D341Med (cell line): ENCODE measurements at regions not wholly inside any gene's neighbourhood (a gene's known extent, or its start where the extent isn't known, plus 50 kb on each side); places are given as distances from the start of the nearest gene placed in this dataset.
"Not testable (repeated sequence)": the region's sequence is repeated elsewhere in the genome, so short reads cannot be mapped to it uniquely, and the experiment has no call there.

Experiments used
- DNase-seq: peaks from one replicate; pipeline ENCODE4 v3.0.0; 2012; ENCODE audit warnings: low spot score

- DNase-seq: no peak
Observed at GRCh38 chr6:151671195-151671594, 136.3 kb upstream of the ESR1 start.

DNA sequence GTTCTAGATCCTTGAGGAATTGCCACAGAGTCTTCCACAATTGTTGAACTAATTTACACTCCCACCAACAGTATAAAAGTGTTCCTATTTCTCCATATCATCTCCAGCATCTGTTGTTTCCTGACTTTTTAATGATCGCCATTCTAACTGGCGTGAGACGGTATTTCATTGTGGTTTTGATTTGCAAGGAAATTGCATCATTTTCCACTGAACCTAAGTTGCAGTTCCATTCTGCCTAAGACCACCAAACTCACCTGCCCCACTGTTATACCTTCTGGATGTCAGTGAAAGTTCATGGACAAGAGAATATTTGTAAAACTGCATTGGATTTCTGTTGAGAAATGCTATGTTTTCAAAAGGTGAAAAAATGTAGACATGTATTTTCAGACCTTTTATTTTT lies 132.9 kb upstream of the ESR1 start:
- no peak for DNase-seq

DNA sequence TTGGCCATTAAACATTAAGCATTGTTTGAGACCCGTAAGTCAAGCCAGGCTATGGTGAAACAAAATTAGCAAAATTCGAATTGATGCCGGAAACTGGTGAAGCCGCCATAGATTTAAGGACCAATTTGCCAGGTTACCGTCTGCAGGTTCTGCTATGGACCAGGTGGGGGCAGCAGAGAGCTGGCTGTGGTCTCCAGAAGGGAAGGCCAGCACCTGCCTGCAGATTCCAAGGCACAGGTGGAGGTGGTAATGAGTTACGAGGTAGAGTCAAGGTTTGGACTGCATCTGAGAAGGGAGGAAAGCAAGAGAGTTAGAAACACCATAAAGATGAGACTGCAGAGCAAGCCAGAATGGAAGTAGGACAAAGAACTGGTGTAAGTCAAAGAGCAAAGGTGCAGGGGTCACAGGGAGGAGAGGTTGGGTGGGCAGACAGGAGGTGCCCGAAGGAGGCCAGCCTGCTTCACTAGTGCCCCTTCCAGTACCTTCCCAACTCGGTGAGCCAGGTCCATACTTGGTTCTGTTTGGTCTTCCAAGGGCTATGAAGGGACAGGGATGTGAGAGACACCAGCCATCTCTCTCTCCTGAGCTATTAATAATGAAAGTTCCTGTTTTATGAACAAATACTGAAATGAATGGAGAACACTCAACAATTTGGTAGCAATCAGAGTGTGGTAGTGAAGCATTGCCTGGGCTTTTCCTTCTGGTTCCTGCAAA lies 131.6 kb upstream of the ESR1 start:
- DNase-seq: peak; percentile 81

GRCh38 chr6:151676460-151676945 lies 131.0 kb upstream of the ESR1 start:
- no peak for DNase-seq

DNA sequence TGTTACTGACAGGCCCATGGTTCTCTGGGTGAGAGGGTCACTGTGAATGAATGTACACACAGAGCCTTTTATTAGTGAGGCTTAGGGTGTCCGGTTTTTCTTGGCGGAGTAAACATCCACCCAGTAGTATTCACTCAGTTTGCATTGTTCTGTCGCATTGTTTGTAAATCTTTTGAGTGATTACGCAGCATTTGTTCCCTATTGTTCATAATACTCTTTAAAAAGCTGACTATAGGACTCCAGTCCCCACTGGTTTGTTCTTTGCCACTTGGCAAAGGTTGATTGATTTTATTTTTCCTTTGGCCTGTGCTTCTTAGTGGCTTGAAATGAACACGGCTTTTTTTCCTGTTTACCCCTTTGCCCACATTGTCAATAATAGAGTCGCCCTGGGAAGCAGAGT lies 130.1 kb upstream of the ESR1 start:
- DNase-seq: no peak

DNA sequence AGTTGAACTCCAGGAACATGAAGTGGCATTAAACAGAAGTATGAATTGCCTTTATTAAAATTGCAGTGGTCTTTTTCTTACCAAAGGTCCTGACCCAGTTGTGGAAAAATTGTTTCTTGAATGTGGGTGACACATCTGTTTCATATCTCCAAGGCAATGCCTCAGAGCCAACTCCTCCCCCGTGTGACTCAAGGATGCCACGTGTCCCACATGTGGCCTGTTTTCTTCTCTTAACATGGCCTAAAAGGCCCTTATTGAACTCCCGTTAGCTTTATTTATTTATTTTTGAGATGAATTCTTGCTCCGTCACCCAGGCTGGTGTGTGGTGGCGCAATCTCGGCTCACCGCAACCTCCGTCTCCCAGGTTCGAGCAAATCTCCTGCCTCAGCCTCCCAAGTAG lies 128.4 kb upstream of the ESR1 start:
- DNase-seq: no peak

DNA sequence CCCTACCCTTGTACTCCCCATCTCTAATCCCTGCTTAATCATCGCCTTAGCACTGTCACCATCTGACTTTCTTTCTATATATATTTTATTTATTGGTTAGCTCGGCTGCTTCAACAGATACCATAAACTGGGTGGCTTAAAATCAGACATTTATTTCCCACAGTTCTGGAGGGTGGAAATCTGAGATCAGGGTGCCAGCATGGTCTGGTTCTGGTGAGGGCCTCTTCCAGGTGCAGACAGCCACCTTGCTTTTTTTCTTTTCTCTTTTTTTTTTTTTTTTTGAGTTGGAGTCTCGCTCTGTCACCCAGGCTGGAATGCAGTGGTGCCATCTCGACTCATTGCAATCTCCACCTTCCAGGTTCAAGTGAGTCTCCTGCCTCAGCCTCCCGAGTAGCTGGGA lies 127.5 kb upstream of the ESR1 start:
- no peak for DNase-seq

- no peak for DNase-seq
Observed at GRCh38 chr6:151680846-151681432, 126.5 kb upstream of the ESR1 start.

GRCh38 chr6:151681433-151682059 lies 125.9 kb upstream of the ESR1 start:
- no peak for DNase-seq

- no peak for DNase-seq
Observed at GRCh38 chr6:151682251-151682650, 125.2 kb upstream of the ESR1 start.

- DNase-seq: no peak
Observed at GRCh38 chr6:151682922-151683321, 124.6 kb upstream of the ESR1 start.

GRCh38 chr6:151683381-151683780 lies 124.1 kb upstream of the ESR1 start:
- DNase-seq: no peak

DNA sequence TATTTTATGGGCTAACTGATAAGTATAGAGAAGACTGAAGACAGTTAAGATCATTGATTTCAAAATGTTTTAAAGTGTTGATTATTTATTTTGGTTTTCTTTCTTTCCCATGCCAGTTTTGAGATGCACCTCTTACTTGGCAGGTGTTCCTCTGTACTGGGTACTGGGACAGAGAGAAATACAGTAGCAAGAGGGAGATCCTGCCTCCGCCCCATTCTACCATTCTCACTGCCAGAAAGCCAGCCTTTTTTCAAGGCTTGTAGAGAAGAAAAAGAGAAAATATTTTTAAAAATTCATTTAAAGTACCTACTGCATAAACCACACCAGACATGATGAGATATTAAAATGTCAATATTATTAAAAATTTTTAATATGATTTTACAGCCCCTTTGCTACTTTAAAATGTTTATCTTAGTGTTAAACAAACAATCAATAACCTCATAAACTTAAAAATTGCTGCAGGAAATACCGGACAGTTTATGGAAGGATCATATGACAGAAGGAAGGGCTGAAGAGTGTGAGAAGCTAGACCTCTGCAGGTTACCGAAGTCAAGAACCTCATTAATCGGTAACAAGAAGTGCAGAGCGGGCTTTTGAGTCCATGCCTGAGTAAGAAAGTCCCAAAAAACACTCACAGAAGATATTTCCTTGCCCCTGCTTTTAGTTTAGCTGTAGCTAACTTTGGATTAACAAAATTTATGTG lies 117.8 kb upstream of the ESR1 start:
- DNase-seq: no peak

- no peak for DNase-seq
Observed at GRCh38 chr6:151690303-151690702, 117.2 kb upstream of the ESR1 start.

DNA sequence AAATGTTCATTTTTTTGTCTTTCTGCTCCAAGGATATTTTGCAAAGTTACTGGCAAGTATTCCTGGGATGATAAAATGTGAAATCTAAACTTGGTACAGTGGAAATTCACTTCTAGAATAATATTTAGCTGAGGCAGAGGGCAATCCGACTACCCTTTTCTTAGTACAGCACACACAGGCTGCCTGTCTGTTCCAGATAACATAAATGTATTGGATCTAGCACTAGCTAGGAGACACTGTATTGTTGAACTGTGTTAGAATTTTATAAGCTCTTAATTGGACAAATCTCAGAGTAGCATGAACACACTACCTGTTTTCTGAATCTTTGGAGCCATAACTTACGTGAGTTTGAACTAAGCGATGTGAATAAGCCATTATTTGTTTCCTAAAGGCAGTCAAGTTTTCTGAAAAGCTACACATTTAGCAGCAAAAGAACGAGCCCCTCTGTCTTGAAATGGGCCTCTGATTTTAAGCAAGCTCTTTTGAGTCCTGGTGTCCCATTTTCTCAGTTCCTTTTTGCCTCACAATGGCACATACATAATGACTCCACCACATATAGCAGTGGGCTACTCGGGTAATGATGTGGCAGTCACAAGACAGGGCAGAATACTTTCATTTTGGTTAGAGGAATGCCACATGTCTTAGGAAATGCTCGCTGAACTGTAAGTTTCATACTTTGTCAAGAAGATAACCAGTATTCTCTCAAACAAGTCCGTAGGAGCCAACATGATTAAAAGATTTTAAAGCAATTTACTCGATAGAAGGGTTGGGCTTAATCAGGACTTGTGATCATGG lies 116.5 kb upstream of the ESR1 start:
- no peak for DNase-seq

GRCh38 chr6:151692216-151692615 lies 115.3 kb upstream of the ESR1 start:
- no peak for DNase-seq

DNA sequence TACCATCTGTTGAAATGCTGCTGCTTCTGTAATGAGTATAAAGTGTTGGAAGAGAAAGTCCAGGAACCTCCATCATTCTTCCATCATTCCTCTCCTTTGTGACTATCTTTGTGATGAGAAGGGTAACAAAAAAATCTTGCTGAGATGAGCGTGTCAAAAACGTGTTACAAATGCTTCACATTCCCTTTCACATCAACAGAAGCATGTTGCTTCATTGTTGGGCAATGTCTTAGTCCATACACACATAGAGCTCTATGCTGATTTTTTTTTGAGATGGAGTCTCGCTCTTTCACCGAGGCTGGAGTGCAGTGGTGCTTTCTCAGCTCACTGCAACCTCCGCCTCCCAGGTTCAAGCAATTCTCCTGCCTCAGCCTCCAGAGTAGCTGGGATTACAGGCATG lies 114.1 kb upstream of the ESR1 start:
- DNase-seq: no peak

GRCh38 chr6:151695156-151695555 lies 112.3 kb upstream of the ESR1 start:
- DNase-seq: no peak

DNA sequence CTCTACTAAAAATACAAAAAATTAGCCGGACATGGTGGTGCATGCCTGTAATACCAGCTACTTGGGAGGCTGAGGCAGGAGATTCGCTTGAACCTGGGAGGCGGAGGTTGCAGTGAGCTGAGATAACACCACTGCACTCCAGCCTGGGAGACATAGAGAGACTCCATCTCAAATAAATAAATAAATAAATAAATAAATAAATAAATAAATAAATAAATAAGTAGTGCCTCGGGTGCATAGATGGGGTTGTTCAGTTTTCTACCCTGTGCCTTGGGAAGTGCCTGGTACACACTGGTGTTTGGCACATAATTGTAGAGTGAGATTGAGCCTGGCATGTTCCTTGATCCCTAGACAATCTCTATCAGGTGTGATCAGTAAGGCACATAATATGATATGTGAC lies 111.2 kb upstream of the ESR1 start:
- DNase-seq: not testable (repeated sequence)

- no peak for DNase-seq
Observed at GRCh38 chr6:151698931-151699700, 108.4 kb upstream of the ESR1 start.

- no peak for DNase-seq
Observed at GRCh38 chr6:151699719-151700118, 107.8 kb upstream of the ESR1 start.
